ENCODE measurements at regions not wholly inside any gene's neighbourhood (a gene's known extent, or its start where the extent isn't known, plus 50 kb on each side); places are given as distances from the start of the nearest gene placed in this dataset.

DNA sequence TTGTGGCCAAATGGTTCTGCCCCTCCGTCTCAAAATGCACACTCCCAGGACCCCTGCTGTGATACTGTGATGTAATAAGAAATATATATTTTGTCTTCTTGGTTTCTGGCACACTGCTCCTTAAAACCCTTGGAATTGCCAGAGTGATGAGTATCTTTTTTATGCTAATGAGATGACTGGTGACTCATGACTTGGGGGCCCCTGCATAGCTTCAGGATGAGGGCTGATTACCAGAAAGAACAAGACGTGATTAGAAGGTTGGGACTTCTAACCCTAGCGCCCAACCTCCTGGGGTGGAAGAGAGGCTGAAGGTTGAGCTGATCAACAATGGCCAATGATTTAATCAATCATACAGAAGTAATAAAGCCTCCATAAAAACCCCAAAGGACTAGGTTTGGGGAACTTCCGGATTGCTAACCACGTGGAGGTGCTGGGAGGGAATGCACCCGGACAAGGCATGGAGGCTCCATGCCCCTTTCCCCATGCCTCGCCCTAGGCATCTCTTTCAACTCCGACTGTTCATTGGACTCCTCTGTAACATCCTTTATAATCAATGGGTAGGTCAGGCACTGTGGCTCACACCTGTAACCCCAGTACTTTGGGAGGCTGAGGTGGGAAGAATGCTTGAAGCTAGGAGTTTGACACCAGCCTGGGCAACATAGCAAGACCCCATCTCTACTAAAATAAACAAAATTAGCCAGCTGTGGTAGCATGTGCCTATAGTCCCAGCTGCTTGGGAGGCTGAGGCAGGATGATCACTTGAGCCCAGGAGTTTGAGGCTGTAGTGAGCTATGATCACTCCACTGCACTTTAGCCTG lies 89.1 kb downstream of the HS1BP3 start:
- in situ Hi-C loops (cut with MboI; ENCODE audit: low pct_ligation_motif_present in 1 of 4, low pct_unique_long_range_greater_than_20kb in 1 of 4, low sequenced_read_pairs in 3 of 4) (no loop called here), intact Hi-C loops (cut with DNase I; ENCODE audit: low total_unique reads) (no loop called here)
- 77 to 81% methylated on average over 2 to 8 of the region's 8 CpGs for WGBS, 2 donors (ENCODE audit: low coverage in 1 of 2)
- Histone ChIP-seq H3K9me3 (no peaks in the 10 kb centered on the region), H3K4me3 (no peak overlapping the region), H3K27ac (no peak overlapping the region), H3K4me1 (no peaks in the 10 kb centered on the region), H3K27me3 (no peaks in the 10 kb centered on the region), H3K36me3 (no peaks in the 10 kb centered on the region)
- DNase-seq = no peak
- TF ChIP-seq EP300 (IDR thresholded peaks at IDR 0.05; ENCODE audit: low read depth) (no peak), POLR2AphosphoS5 (IDR thresholded peaks at IDR 0.05) (no peak), POLR2A (IDR thresholded peaks at IDR 0.05) (no peak)
- TF ChIP-seq, protein P1, sequence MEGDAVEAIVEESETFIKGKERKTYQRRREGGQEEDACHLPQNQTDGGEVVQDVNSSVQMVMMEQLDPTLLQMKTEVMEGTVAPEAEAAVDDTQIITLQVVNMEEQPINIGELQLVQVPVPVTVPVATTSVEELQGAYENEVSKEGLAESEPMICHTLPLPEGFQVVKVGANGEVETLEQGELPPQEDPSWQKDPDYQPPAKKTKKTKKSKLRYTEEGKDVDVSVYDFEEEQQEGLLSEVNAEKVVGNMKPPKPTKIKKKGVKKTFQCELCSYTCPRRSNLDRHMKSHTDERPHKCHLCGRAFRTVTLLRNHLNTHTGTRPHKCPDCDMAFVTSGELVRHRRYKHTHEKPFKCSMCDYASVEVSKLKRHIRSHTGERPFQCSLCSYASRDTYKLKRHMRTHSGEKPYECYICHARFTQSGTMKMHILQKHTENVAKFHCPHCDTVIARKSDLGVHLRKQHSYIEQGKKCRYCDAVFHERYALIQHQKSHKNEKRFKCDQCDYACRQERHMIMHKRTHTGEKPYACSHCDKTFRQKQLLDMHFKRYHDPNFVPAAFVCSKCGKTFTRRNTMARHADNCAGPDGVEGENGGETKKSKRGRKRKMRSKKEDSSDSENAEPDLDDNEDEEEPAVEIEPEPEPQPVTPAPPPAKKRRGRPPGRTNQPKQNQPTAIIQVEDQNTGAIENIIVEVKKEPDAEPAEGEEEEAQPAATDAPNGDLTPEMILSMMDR (IDR thresholded peaks at IDR 0.05) = no peak

DNA sequence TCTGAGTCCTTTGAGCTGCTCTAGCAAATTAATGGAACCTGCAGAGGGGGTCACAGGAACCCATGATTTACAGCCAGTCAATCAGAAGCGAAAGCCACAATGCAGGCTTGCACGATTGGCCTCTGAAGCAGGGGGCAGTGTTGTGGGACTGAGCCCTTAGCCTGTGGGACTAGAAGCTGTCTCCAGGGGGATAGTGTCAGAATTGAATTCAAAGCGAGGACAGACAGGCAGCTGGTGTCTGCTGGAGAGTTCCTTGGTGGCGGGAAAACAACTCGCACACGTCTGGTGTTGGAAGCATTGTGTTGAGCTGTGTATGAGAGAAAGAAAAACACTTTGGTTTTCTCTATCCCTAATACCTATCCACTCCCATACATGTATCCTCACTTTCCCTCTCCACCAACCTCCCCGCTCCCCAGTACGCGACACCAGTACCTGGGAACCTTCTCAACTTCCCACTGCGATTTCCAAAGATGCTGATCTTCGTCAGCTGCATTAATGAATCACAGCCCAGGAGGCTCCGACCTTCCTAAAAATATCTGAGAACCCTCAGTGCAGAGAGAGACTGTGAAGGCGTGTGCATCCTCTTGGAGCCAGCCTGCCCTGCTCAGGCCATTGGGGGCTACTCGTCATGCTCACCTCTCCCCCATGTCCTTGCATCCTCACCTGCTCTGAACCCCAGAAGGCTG lies 88.2 kb downstream of the HS1BP3 start:
- Histone ChIP-seq H3K27me3 (no peaks in the 10 kb centered on the region), H3K36me3 (no peaks in the 10 kb centered on the region), H3K27ac (no peak overlapping the region), H3K4me1 (no peaks in the 10 kb centered on the region), H3K4me3 (no peak overlapping the region), H3K9me3 (no peaks in the 10 kb centered on the region)
- DNase-seq = no peak
- intact Hi-C loops (cut with DNase I; ENCODE audit: low total_unique reads) (no loop called here), in situ Hi-C loops (cut with MboI; ENCODE audit: low pct_ligation_motif_present in 1 of 4, low pct_unique_long_range_greater_than_20kb in 1 of 4, low sequenced_read_pairs in 3 of 4) (no loop called here)
- 89 to 95% methylated on average over 11 to 14 of the region's 14 CpGs for WGBS, 2 donors (ENCODE audit: low coverage in 1 of 2)
- TF ChIP-seq POLR2A (IDR thresholded peaks at IDR 0.05) (no peak), EP300 (IDR thresholded peaks at IDR 0.05; ENCODE audit: low read depth) (no peak), POLR2AphosphoS5 (IDR thresholded peaks at IDR 0.05) (no peak)
- TF ChIP-seq, protein P1 (IDR thresholded peaks at IDR 0.05) = no peak

DNA sequence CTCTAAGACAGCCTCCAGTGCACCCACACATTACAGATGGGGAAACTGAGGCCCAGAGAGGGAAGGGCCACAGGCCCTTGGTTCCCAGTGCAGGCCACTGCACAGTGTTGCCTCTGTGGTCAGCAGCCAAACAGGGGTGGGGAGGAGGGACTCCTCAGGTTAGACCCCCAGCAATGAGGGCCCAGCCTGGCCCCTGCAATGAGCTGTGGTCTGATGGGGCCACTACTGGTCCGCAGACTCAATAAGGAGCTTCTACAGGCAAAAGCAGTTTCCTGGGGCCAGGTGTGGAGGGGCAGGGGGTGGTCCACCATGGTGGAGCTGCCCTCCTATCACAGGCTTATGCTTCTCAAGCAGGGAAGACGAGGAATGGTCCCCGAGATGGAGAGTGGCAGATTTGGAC lies 87.6 kb downstream of the HS1BP3 start:
- 84% methylated on average over 3 of the region's 3 CpGs; no CpG with 5 or more reads in 1 of the 2 donors for WGBS, 2 donors (ENCODE audit: low coverage in 1 of 2)
- no peak for DNase-seq
- TF ChIP-seq EP300 (IDR thresholded peaks at IDR 0.05; ENCODE audit: low read depth) = no peak
- TF ChIP-seq POLR2A (IDR thresholded peaks at IDR 0.05) = no peak
- TF ChIP-seq, protein P1 (IDR thresholded peaks at IDR 0.05) = no peak
- no peak for TF ChIP-seq POLR2AphosphoS5 (IDR thresholded peaks at IDR 0.05)
- Histone ChIP-seq H3K9me3 (no peaks in the 10 kb centered on the region), H3K4me1 (no peaks in the 10 kb centered on the region), H3K4me3 (no peak overlapping the region), H3K27me3 (no peaks in the 10 kb centered on the region), H3K36me3 (no peaks in the 10 kb centered on the region), H3K27ac (no peak overlapping the region)
- in situ Hi-C loops (cut with MboI; ENCODE audit: low pct_ligation_motif_present in 1 of 4, low pct_unique_long_range_greater_than_20kb in 1 of 4, low sequenced_read_pairs in 3 of 4) = no loop called here
- intact Hi-C loops (cut with DNase I; ENCODE audit: low total_unique reads) = no loop called here

DNA sequence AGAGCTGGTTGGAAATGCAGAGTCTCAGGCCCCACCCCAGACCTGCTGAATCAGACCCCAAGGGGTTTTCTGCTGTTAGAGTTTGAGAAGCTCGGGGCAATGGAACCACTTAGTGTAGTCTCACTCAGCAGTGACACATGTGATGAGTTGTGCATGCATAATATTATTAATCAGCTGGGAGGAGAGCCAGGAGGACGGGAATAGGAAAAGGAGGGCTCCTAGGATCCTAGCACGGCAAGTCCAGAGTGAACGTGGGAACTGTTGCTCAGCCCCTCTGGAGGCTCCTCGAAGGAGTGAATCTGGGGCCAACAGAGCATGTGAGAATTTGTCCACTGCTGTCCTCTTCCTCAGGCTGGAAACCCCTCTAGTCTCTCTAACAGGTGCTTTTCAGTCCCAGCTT lies 87.1 kb downstream of the HS1BP3 start:
- Histone ChIP-seq H3K27me3 (no peaks in the 10 kb centered on the region), H3K36me3 (no peaks in the 10 kb centered on the region), H3K4me3 (no peak overlapping the region), H3K4me1 (no peaks in the 10 kb centered on the region), H3K9me3 (no peaks in the 10 kb centered on the region), H3K27ac (no peak overlapping the region)
- 72 to 80% methylated on average over 4 to 5 of the region's 5 CpGs for WGBS, 2 donors (ENCODE audit: low coverage in 1 of 2)
- in situ Hi-C loops (cut with MboI; ENCODE audit: low pct_ligation_motif_present in 1 of 4, low pct_unique_long_range_greater_than_20kb in 1 of 4, low sequenced_read_pairs in 3 of 4) (no loop called here), intact Hi-C loops (cut with DNase I; ENCODE audit: low total_unique reads) (no loop called here)
- TF ChIP-seq EP300 (IDR thresholded peaks at IDR 0.05; ENCODE audit: low read depth) (no peak), POLR2A (IDR thresholded peaks at IDR 0.05) (no peak), POLR2AphosphoS5 (IDR thresholded peaks at IDR 0.05) (no peak)
- TF ChIP-seq, protein P1 (IDR thresholded peaks at IDR 0.05) = no peak
- DNase-seq = no peak
